H1 (cell line): ENCODE measurements at regions not wholly inside any gene's neighbourhood (a gene's known extent, or its start where the extent isn't known, plus 50 kb on each side); places are given as distances from the start of the nearest gene placed in this dataset.

Source experiments
- CTCF ChIA-PET: fragments of 300-600 bp; sonication (Branson Sonifier 250); formaldehyde crosslinking; loops from one replicate; lab custom pipeline; 2021; ENCODE audit not compliant: partially characterized antibody; lab: Charles Lee
- POLR2A ChIA-PET: fragments of 300-600 bp; sonication (Branson Sonifier 250); formaldehyde crosslinking; loops from one replicate; lab custom pipeline; 2021; ENCODE audit warnings: inconsistent platforms; ENCODE audit not compliant: partially characterized antibody; lab: Charles Lee
- DNase-seq, 2 experiments: peaks; one replicate each; pipeline versions ENCODE4 v3.0.0 to v3.0.0-alpha.2; 2010 to 2022; ENCODE audit warnings: low spot score in 2 of 2, low read depth in 1 of 2, mixed read lengths in 1 of 2
- FAIRE-seq: peaks from 2 replicates; lab custom pipeline; 2011; peaks lifted over from hg19 to GRCh38; lab: Jason Lieb, UNC
- H2AFZ ChIP-seq: 2 replicates; pipeline ENCODE4 v1.8.1; 2012; ENCODE audit warnings: low read length, inconsistent platforms
- H2AK5ac ChIP-seq: 2 replicates; pipeline ENCODE4 v1.6.1; 2013; ENCODE audit warnings: low read depth, low read length
- H2BK120ac ChIP-seq: replicated peaks from 2 replicates; pipeline ENCODE3; 2013; ENCODE audit warnings: low read depth, low read length, inconsistent platforms
- H2BK12ac ChIP-seq: 2 replicates; pipeline ENCODE4 v1.6.1; 2013; ENCODE audit warnings: low read depth, low read length
- H2BK15ac ChIP-seq: 2 replicates; pipeline ENCODE4 v1.6.1; 2013; ENCODE audit warnings: low read length
- H2BK20ac ChIP-seq: 2 replicates; pipeline ENCODE4 v1.6.1; 2013; ENCODE audit warnings: low read length
- H2BK5ac ChIP-seq: 2 replicates; pipeline ENCODE4 v1.6.1; 2013; ENCODE audit warnings: low read depth, low read length
- H3K14ac ChIP-seq: 2 replicates; pipeline ENCODE4 v1.6.1; 2013; ENCODE audit warnings: inconsistent platforms; ENCODE audit not compliant: insufficient read length
- H3K18ac ChIP-seq: 2 replicates; pipeline ENCODE4 v1.6.1; 2013; ENCODE audit warnings: low read length; ENCODE audit errors: extremely low read depth
- H3K23ac ChIP-seq: 2 replicates; pipeline ENCODE4 v1.6.1; 2013; ENCODE audit warnings: inconsistent platforms; ENCODE audit not compliant: insufficient read length
- H3K23me2 ChIP-seq: 2 replicates; pipeline ENCODE4 v1.6.1; 2013; ENCODE audit warnings: low read depth, low read length
- H3K27ac ChIP-seq: 2 replicates; pipeline ENCODE4 v1.6.1; 2011; ENCODE audit warnings: low read depth, low read length, inconsistent platforms
- H3K27me3 ChIP-seq, 4 experiments: replicated peaks in 1 of 4; 1 replicate in 1 of 4; 2 replicates in 3 of 4; pipeline versions ENCODE4 v1.6.1 to v1.8.1; 2011 to 2013; ENCODE audit warnings: low read length in 3 of 4, mild to moderate bottlenecking in 3 of 4, inconsistent platforms in 2 of 4, mixed read lengths in 2 of 4, moderate library complexity in 1 of 4; ENCODE audit not compliant: control insufficient read depth in 3 of 4, insufficient read depth in 3 of 4; ENCODE audit errors: extremely low read depth in 1 of 4
- H3K36me3 ChIP-seq, 4 experiments: 2 replicates each; pipeline versions ENCODE4 v1.6.1 to v1.8.1; 2011 to 2013; ENCODE audit warnings: mild to moderate bottlenecking in 4 of 4, low read length in 3 of 4, moderate library complexity in 2 of 4, control low read depth in 1 of 4, inconsistent platforms in 1 of 4; ENCODE audit not compliant: insufficient read depth in 4 of 4, control insufficient read depth in 2 of 4
- H3K4ac ChIP-seq: replicated peaks from 2 replicates; pipeline ENCODE3; 2013; ENCODE audit warnings: low read length, low read depth, mixed read lengths, inconsistent platforms; ENCODE audit not compliant: insufficient read length
- H3K4me1 ChIP-seq, 4 experiments: replicated peaks in 1 of 4; 1 replicate in 1 of 4; 2 replicates in 3 of 4; pipeline versions ENCODE4 v1.6.1 to v1.8.1; 2011 to 2013; ENCODE audit warnings: low read length in 3 of 4, inconsistent platforms in 2 of 4, mixed read lengths in 1 of 4; ENCODE audit not compliant: insufficient read depth in 4 of 4, control insufficient read depth in 3 of 4
- H3K4me2 ChIP-seq, 2 experiments: 2 replicates each; pipeline versions ENCODE4 v1.6.1 to v1.8.1; 2011 to 2013; ENCODE audit warnings: low read depth in 2 of 2, low read length in 2 of 2, control low read depth in 1 of 2, inconsistent platforms in 1 of 2, mild to moderate bottlenecking in 1 of 2; ENCODE audit not compliant: insufficient read depth in 1 of 2
- H3K4me3 ChIP-seq, 4 experiments: fragments of 200-600, 300-600 bp in 1 of 4; sonication (generic), shearing (Covaris generic), sonication (Bioruptor Twin) in 1 of 4; 2 replicates each; pipeline versions ENCODE4 v1.5.1 to v1.8.1; 2011 to 2016; ENCODE audit warnings: low read length in 4 of 4, low read depth in 3 of 4, control low read depth in 2 of 4, inconsistent platforms in 2 of 4, mild to moderate bottlenecking in 2 of 4, mixed read lengths in 1 of 4, moderate library complexity in 1 of 4; ENCODE audit not compliant: insufficient read depth in 2 of 4; ENCODE audit errors: extremely low read depth in 1 of 4
- H3K56ac ChIP-seq: replicated peaks from 2 replicates; pipeline ENCODE3; 2013; ENCODE audit warnings: low read depth, mild to moderate bottlenecking, mixed read lengths, low read length, inconsistent platforms; ENCODE audit not compliant: insufficient read length
- H3K79me1 ChIP-seq: 2 replicates; pipeline ENCODE4 v1.6.1; 2013; ENCODE audit warnings: low read depth, low read length, control low read depth
- H3K79me2 ChIP-seq, 2 experiments: 2 replicates each; pipeline versions ENCODE4 v1.6.1 to v1.8.1; 2012 to 2013; ENCODE audit warnings: low read length in 2 of 2, mild to moderate bottlenecking in 2 of 2, inconsistent platforms in 1 of 2; ENCODE audit not compliant: insufficient read depth in 2 of 2, control insufficient read depth in 1 of 2
- H3K9ac ChIP-seq, 4 experiments: replicated peaks in 1 of 4; 1 replicate in 1 of 4; 2 replicates in 3 of 4; pipeline versions ENCODE4 v1.6.1 to v1.8.1; 2011 to 2013; ENCODE audit warnings: low read depth in 3 of 4, low read length in 3 of 4, control low read depth in 2 of 4, mild to moderate bottlenecking in 2 of 4, moderate library complexity in 2 of 4, inconsistent platforms in 1 of 4; ENCODE audit errors: extremely low read depth in 1 of 4
- H3K9me3 ChIP-seq, 2 experiments: 2 replicates each; pipeline versions ENCODE4 v1.6.1 to v1.8.1; 2012 to 2013; ENCODE audit warnings: mild to moderate bottlenecking in 2 of 2, moderate library complexity in 2 of 2, control low read depth in 1 of 2, inconsistent platforms in 1 of 2, low read depth in 1 of 2, low read length in 1 of 2, mixed read lengths in 1 of 2; ENCODE audit not compliant: insufficient read depth in 2 of 2
- H4K20me1 ChIP-seq, 2 experiments: replicated peaks in 1 of 2; 2 replicates each; pipeline versions ENCODE3 to v1.8.1; 2011 to 2013; ENCODE audit warnings: inconsistent platforms in 2 of 2, low read length in 2 of 2, mild to moderate bottlenecking in 1 of 2; ENCODE audit not compliant: insufficient read depth in 2 of 2, control insufficient read depth in 1 of 2
- H4K5ac ChIP-seq: 2 replicates; pipeline ENCODE4 v1.6.1; 2013; ENCODE audit warnings: low read length, low read depth, mixed read lengths, inconsistent platforms; ENCODE audit not compliant: insufficient read length
- H4K8ac ChIP-seq: 2 replicates; pipeline ENCODE4 v1.8.0; 2013; ENCODE audit warnings: mild to moderate bottlenecking, moderate library complexity, low read length, inconsistent platforms; ENCODE audit not compliant: insufficient read depth; ENCODE audit errors: extremely low read depth
- H4K91ac ChIP-seq: replicated peaks from 2 replicates; pipeline ENCODE3; 2013; ENCODE audit warnings: low read length, mixed read lengths, inconsistent platforms; ENCODE audit not compliant: insufficient read length
- CEBPB ChIP-seq: IDR thresholded peaks from 2 replicates; pipeline ENCODE4 v1.6.1; 2012; ENCODE audit warnings: low read depth, low read length
- YY1 ChIP-seq: IDR thresholded peaks from 2 replicates; pipeline ENCODE4 v1.6.1; 2011; ENCODE audit warnings: low read depth, mild to moderate bottlenecking, low read length
- WGBS, 2 experiments: shearing (Covaris generic) in 1 of 2; methylation state at CpG; one replicate each; pipeline versions ENCODE4 v1.1.6 to v1.1.7; 2013 to 2015; ENCODE audit warnings: low lambda C conversion rate in 2 of 2, mixed read lengths in 2 of 2, inconsistent platforms in 1 of 2, low coverage in 1 of 2, missing lambda C conversion rate in 1 of 2; ENCODE audit not compliant: insufficient replicate concordance in 2 of 2, insufficient coverage in 1 of 2, insufficient read length in 1 of 2; ENCODE audit errors: extremely low coverage in 1 of 2, missing lambda C conversion rate in 1 of 2; 5-methylcytosine and 5-hydroxymethylcytosine counted together

- Histone ChIP-seq H3K23me2 (no peaks in the 10 kb centered on the region), H2AFZ (no peak overlapping the region), H3K36me3 (no peaks in the 10 kb centered on the region), H2BK120ac (no peak overlapping the region), H4K5ac (no peak overlapping the region), H3K14ac (no peak overlapping the region), H2AK5ac (no peak overlapping the region), H3K9me3 (0 out of 4 replicates have a peak, but pooled peaks cover 0 to 2% of the 10 kb centered on the region in 2 experiments), H3K56ac (no peak overlapping the region), H2BK15ac (no peak overlapping the region), H3K79me2 (no peaks in the 10 kb centered on the region), H3K4me3 (no peak overlapping the region), H3K27me3 (no peaks in the 10 kb centered on the region), H3K23ac (no peak overlapping the region), H2BK20ac (no peak overlapping the region), H3K4me1 (no peaks in the 10 kb centered on the region), H3K79me1 (no peaks in the 10 kb centered on the region), H2BK12ac (no peak overlapping the region), H2BK5ac (no peak overlapping the region), H3K4me2 (no peak overlapping the region), H4K8ac (no peak overlapping the region), H3K18ac (no peak overlapping the region), H4K20me1 (no peaks in the 10 kb centered on the region), H4K91ac (no peak overlapping the region), H3K9ac (no peak overlapping the region), H3K27ac (no peak overlapping the region), H3K4ac (no peak overlapping the region)
- WGBS, 2 experiments, result 93% methylated on average over 2 of the region's 2 CpGs; no CpG with 5 or more reads in 1 of the 2 experiments
- ChIA-PET POLR2A (no interaction called here), CTCF (no interaction called here)
- FAIRE-seq, result no peak
- DNase-seq, result no peak
- TF ChIP-seq CEBPB (0 out of 2 replicates have a peak, but pooled peaks have one; percentile 56), YY1 (no peak)
Measured at GRCh38 chr10:125276133-125276532, 115.8 kb upstream of the CTBP2 start.
